Type B pancreatic cell (in vitro differentiated cells): ENCODE measurements at regions not wholly inside any gene's neighbourhood (a gene's known extent, or its start where the extent isn't known, plus 50 kb on each side); places are given as distances from the start of the nearest gene placed in this dataset.

ENCODE experiments used
- DNase-seq: peaks from one replicate; pipeline ENCODE4 v3.0.0; 2021; ENCODE audit warnings: mixed read lengths; ENCODE audit not compliant: unreplicated experiment; ENCODE audit errors: extremely low spot score
- H3K27ac Mint-ChIP-seq: 2 replicates; pipeline ENCODE4 v1.8.0; 2021; ENCODE audit warnings: mild to moderate bottlenecking, mixed read lengths
- H3K27me3 Mint-ChIP-seq: 2 replicates; pipeline ENCODE4 v1.8.0; 2021; ENCODE audit warnings: mixed read lengths
- H3K36me3 Mint-ChIP-seq: 2 replicates; pipeline ENCODE4 v1.8.0; 2021; ENCODE audit warnings: mixed read lengths
- H3K4me1 Mint-ChIP-seq: one replicate; pipeline ENCODE4 v1.8.0; 2021; ENCODE audit warnings: mixed read lengths; ENCODE audit not compliant: unreplicated experiment
- H3K4me3 Mint-ChIP-seq: 2 replicates; pipeline ENCODE4 v1.8.0; 2021; ENCODE audit warnings: mild to moderate bottlenecking, mixed read lengths
- H3K9me3 Mint-ChIP-seq: 2 replicates; pipeline ENCODE4 v1.8.0; 2021; ENCODE audit warnings: mixed read lengths
- CTCF ChIP-seq: fragments of 200-600 bp; sonication (generic); conservative IDR thresholded peaks from 2 replicates; pipeline ENCODE4 v1.5.0; 2021; ENCODE audit warnings: antibody characterized with exemption, mild to moderate bottlenecking

- Mint-ChIP-seq H3K4me1 (no peaks in the 10 kb centered on the region), H3K36me3 (no peaks in the 10 kb centered on the region), H3K4me3 (no peak overlapping the region), H3K27me3 (no peaks in the 10 kb centered on the region), H3K9me3 (peaks cover 10% of the 10 kb centered on the region), H3K27ac (no peak overlapping the region)
- DNase-seq: no peak
- TF ChIP-seq CTCF: no peak
Observed at GRCh38 chr4:189364032-189364449, 576.6 kb upstream of the FRG1 start.

GRCh38 chr4:189365451-189365850 is 575.2 kb upstream of the FRG1 start:
- H3K9me3 Mint-ChIP-seq: peaks cover 10% of the 10 kb centered on the region
- H3K27me3 Mint-ChIP-seq: no peaks in the 10 kb centered on the region
- H3K36me3 Mint-ChIP-seq: no peaks in the 10 kb centered on the region

GRCh38 chr4:189367832-189368231 is 572.8 kb upstream of the FRG1 start:
- peaks cover 14% of the 10 kb centered on the region for H3K9me3 Mint-ChIP-seq

More at GRCh38 chr4:189365451-189365850, 575.2 kb upstream of the FRG1 start:
- no peaks in the 10 kb centered on the region for H3K4me1 Mint-ChIP-seq
- H3K4me3 Mint-ChIP-seq: no peak overlapping the region
- DNase-seq: no peak
- H3K27ac Mint-ChIP-seq: no peak overlapping the region
- TF ChIP-seq CTCF: no peak

GRCh38 chr4:189374176-189374575 is 566.5 kb upstream of the FRG1 start:
- TF ChIP-seq CTCF: no peak
- Mint-ChIP-seq H3K9me3 (peaks cover 14% of the 10 kb centered on the region), H3K36me3 (no peaks in the 10 kb centered on the region), H3K27ac (no peak overlapping the region), H3K4me3 (no peak overlapping the region), H3K27me3 (no peaks in the 10 kb centered on the region), H3K4me1 (no peaks in the 10 kb centered on the region)
- DNase-seq: no peak

More at GRCh38 chr4:189367832-189368231, 572.8 kb upstream of the FRG1 start:
- Mint-ChIP-seq H3K4me1 (no peaks in the 10 kb centered on the region), H3K27me3 (no peaks in the 10 kb centered on the region), H3K27ac (no peak overlapping the region), H3K36me3 (no peaks in the 10 kb centered on the region), H3K4me3 (no peak overlapping the region)
- TF ChIP-seq CTCF: no peak
- no peak for DNase-seq

GRCh38 chr4:189376901-189377300 is 563.8 kb upstream of the FRG1 start:
- Mint-ChIP-seq H3K4me3 (no peak overlapping the region), H3K4me1 (no peaks in the 10 kb centered on the region), H3K27me3 (no peaks in the 10 kb centered on the region), H3K9me3 (peaks cover 5% of the 10 kb centered on the region), H3K36me3 (no peaks in the 10 kb centered on the region), H3K27ac (no peak overlapping the region)
- TF ChIP-seq CTCF: no peak
- no peak for DNase-seq

GRCh38 chr4:189377569-189377968 is 563.1 kb upstream of the FRG1 start:
- Mint-ChIP-seq H3K27ac (no peak overlapping the region), H3K9me3 (peaks cover 5% of the 10 kb centered on the region), H3K4me3 (no peak overlapping the region), H3K4me1 (no peaks in the 10 kb centered on the region), H3K36me3 (no peaks in the 10 kb centered on the region), H3K27me3 (no peaks in the 10 kb centered on the region)
- TF ChIP-seq CTCF: no peak
- DNase-seq: no peak
